Endodermal cell (in vitro differentiated cells): ENCODE measurements at regions not wholly inside any gene's neighbourhood (a gene's known extent, or its start where the extent isn't known, plus 50 kb on each side); places are given as distances from the start of the nearest gene placed in this dataset.

Source experiments
- DNase-seq: peaks from one replicate; pipeline ENCODE4 v3.0.0-alpha.2; 2017
- H3K27ac ChIP-seq: 2 replicates; pipeline ENCODE4 v1.5.1; 2013; ENCODE audit warnings: mild to moderate bottlenecking, low read depth, low read length, moderate library complexity
- H3K27me3 ChIP-seq: 2 replicates; pipeline ENCODE4 v1.6.1; 2013; ENCODE audit warnings: mild to moderate bottlenecking, low read length, moderate library complexity; ENCODE audit not compliant: insufficient read depth, control insufficient read depth, poor library complexity, severe bottlenecking
- H3K36me3 ChIP-seq: 2 replicates; pipeline ENCODE4 v1.7.0; 2013; ENCODE audit warnings: mild to moderate bottlenecking, low read length, moderate library complexity; ENCODE audit not compliant: control insufficient read depth, insufficient read depth
- H3K4me1 ChIP-seq: one replicate; pipeline ENCODE4 v1.7.0; 2013; ENCODE audit warnings: low read length; ENCODE audit not compliant: control insufficient read depth, insufficient read depth
- H3K4me3 ChIP-seq: 2 replicates; pipeline ENCODE4 v1.5.1; 2013; ENCODE audit warnings: mild to moderate bottlenecking, low read length, moderate library complexity
- H3K9ac ChIP-seq: 2 replicates; pipeline ENCODE4 v1.6.1; 2013; ENCODE audit warnings: mild to moderate bottlenecking, low read length, moderate library complexity; ENCODE audit not compliant: poor library complexity, severe bottlenecking; ENCODE audit errors: extremely low read depth
- H3K9me3 ChIP-seq: 2 replicates; pipeline ENCODE4 v1.6.1; 2013; ENCODE audit warnings: mild to moderate bottlenecking, low read length, moderate library complexity; ENCODE audit not compliant: control insufficient read depth
- H3K27ac Mint-ChIP-seq: 2 replicates; pipeline ENCODE4 v1.8.0; 2020; ENCODE audit warnings: mixed read lengths
- H3K27me3 Mint-ChIP-seq: 2 replicates; pipeline ENCODE4 v1.8.0; 2021; ENCODE audit warnings: mild to moderate bottlenecking, mixed read lengths; ENCODE audit not compliant: insufficient read depth
- H3K36me3 Mint-ChIP-seq: 2 replicates; pipeline ENCODE4 v1.8.0; 2020; ENCODE audit warnings: low read depth, mixed read lengths
- H3K4me1 Mint-ChIP-seq: 2 replicates; pipeline ENCODE4 v1.8.0; 2020; ENCODE audit warnings: mixed read lengths
- H3K4me3 Mint-ChIP-seq: 2 replicates; pipeline ENCODE4 v1.8.0; 2020; ENCODE audit warnings: mild to moderate bottlenecking, moderate library complexity, mixed read lengths
- H3K9me3 Mint-ChIP-seq: 2 replicates; pipeline ENCODE4 v1.8.0; 2020; ENCODE audit warnings: mild to moderate bottlenecking, mixed read lengths
- WGBS, 2 experiments: methylation state at CpG; one replicate each; pipeline versions ENCODE4 v1.1.5 to v1.1.7; 2013; ENCODE audit warnings: missing lambda C conversion rate in 2 of 2, mixed read lengths in 1 of 2; ENCODE audit not compliant: insufficient coverage in 1 of 2, insufficient read length in 1 of 2; 5-methylcytosine and 5-hydroxymethylcytosine counted together
- TF ChIP-seq, protein P1 (sequence below): fragments of 200-600 bp; sonication (generic); conservative IDR thresholded peaks from 2 replicates; pipeline ENCODE4 v1.5.0; 2021; ENCODE audit warnings: antibody characterized with exemption, mild to moderate bottlenecking

DNA sequence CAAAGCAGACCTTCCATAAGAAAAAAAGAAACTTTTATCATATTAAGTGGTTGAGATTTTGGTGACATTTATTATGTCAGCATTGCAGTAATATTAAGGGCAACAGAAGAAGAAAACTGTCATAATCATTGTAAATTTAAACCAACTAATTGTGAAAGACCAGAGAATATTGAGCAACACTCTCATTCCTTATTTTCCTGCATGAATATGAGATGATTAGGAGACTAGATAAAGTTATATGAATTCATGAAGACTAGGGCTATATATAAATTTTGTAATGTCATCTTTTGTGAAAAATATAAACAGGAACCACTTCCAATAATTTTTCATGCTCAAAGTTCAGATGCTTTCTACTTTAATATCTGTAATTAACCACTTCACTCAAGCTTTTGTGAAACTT, 974.5 kb upstream of the CDH10 start:
- Mint-ChIP-seq H3K4me3 (no peak overlapping the region), H3K4me1 (no peaks in the 10 kb centered on the region), H3K27ac (no peak overlapping the region), H3K27me3 (no peaks in the 10 kb centered on the region), H3K36me3 (peaks cover 1% of the 10 kb centered on the region), H3K9me3 (peaks cover 13% of the 10 kb centered on the region)
- H3K4me1 ChIP-seq = no peaks in the 10 kb centered on the region
- no peaks in the 10 kb centered on the region for H3K27me3 ChIP-seq
- H3K9me3 ChIP-seq = peaks cover 5% of the 10 kb centered on the region
- H3K36me3 ChIP-seq = no peaks in the 10 kb centered on the region
- H3K27ac ChIP-seq = no peak overlapping the region
- no peak for DNase-seq
- H3K9ac ChIP-seq = no peak overlapping the region
- TF ChIP-seq, protein P1, sequence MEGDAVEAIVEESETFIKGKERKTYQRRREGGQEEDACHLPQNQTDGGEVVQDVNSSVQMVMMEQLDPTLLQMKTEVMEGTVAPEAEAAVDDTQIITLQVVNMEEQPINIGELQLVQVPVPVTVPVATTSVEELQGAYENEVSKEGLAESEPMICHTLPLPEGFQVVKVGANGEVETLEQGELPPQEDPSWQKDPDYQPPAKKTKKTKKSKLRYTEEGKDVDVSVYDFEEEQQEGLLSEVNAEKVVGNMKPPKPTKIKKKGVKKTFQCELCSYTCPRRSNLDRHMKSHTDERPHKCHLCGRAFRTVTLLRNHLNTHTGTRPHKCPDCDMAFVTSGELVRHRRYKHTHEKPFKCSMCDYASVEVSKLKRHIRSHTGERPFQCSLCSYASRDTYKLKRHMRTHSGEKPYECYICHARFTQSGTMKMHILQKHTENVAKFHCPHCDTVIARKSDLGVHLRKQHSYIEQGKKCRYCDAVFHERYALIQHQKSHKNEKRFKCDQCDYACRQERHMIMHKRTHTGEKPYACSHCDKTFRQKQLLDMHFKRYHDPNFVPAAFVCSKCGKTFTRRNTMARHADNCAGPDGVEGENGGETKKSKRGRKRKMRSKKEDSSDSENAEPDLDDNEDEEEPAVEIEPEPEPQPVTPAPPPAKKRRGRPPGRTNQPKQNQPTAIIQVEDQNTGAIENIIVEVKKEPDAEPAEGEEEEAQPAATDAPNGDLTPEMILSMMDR = no peak
- H3K4me3 ChIP-seq = no peak overlapping the region

DNA sequence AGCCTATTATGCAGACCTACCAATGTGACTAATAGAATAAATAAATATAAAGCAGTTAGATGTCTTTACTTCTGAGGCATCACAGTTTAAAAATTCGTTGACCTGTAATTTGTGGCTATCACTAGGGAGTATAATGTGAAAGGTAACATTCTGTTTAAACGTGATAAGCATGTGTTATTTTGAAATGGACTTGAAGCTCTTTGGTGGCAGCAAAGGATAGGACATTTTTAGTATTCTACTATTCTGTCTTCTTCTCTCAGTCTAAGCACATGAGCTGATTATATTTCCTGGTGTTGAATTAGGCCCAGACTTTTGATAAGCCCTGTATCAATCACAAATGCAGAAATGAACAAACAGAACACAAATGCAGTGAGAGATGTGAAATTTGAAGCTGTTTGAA, 974.0 kb upstream of the CDH10 start:
- Mint-ChIP-seq H3K4me3 (no peak overlapping the region), H3K4me1 (no peaks in the 10 kb centered on the region), H3K36me3 (peaks cover 1% of the 10 kb centered on the region), H3K27ac (no peak overlapping the region), H3K9me3 (peaks cover 17% of the 10 kb centered on the region), H3K27me3 (no peaks in the 10 kb centered on the region)
- H3K27ac ChIP-seq = no peak overlapping the region
- no peak for DNase-seq
- no peak overlapping the region for H3K9ac ChIP-seq
- H3K4me3 ChIP-seq = no peak overlapping the region
- H3K9me3 ChIP-seq = peaks cover 5% of the 10 kb centered on the region
- TF ChIP-seq, protein P1 = no peak
- no peaks in the 10 kb centered on the region for H3K4me1 ChIP-seq
- H3K27me3 ChIP-seq = no peaks in the 10 kb centered on the region
- WGBS, 2 experiments = 77 to 83% methylated on average over 2 of the region's 2 CpGs
- H3K36me3 ChIP-seq = no peaks in the 10 kb centered on the region

DNA sequence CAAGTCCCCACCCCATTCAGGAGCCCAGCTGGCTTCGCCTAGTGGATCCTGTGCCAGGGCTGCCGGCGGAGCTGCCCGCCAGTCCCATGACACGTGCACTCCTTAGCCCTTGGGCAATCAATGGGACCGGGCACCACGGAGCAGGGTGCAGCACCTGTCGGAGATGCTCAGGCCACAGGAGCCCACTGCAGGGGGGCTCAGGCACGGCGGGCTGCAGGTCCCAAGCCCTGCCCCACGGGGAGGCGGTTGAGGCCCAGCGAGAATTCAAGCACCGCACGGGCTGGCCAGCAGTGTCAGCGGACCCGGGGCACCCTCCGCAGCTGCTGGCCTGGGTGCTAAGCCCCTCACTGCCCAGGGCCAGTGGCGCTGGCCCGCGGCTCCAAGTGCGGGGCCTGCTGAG, 969.7 kb upstream of the CDH10 start:
- Histone ChIP-seq H3K4me3 (no peak overlapping the region), H3K9me3 (peaks cover 5% of the 10 kb centered on the region), H3K27ac (no peak overlapping the region), H3K4me1 (no peaks in the 10 kb centered on the region), H3K9ac (no peak overlapping the region), H3K36me3 (no peaks in the 10 kb centered on the region), H3K27me3 (no peaks in the 10 kb centered on the region)
- no peak overlapping the region for H3K4me3 Mint-ChIP-seq
- TF ChIP-seq, protein P1 = no peak
- H3K27ac Mint-ChIP-seq = no peak overlapping the region
- 95% methylated on average over 22 of the region's 22 CpGs; no CpG with 5 or more reads in 1 of the 2 experiments for WGBS, 2 experiments
- H3K9me3 Mint-ChIP-seq = peaks cover 32% of the 10 kb centered on the region
- H3K36me3 Mint-ChIP-seq = peaks cover 1% of the 10 kb centered on the region
- H3K4me1 Mint-ChIP-seq = no peaks in the 10 kb centered on the region
- DNase-seq = no peak
- no peaks in the 10 kb centered on the region for H3K27me3 Mint-ChIP-seq
